T-helper 2 cell treated with Interferon-gamma antibody and Interleukin-4, amounts not matched to agents 5 μg/mL and 100 μg/mL, for 36 hours (primary cell): ENCODE measurements at regions not wholly inside any gene's neighbourhood (a gene's known extent, or its start where the extent isn't known, plus 50 kb on each side); places are given as distances from the start of the nearest gene placed in this dataset.
"Not testable (repeated sequence)": the region's sequence is repeated elsewhere in the genome, so short reads cannot be mapped to it uniquely, and the experiment has no call there.

Source experiments
- DNase-seq: peaks from one replicate; pipeline ENCODE4 v3.0.0; 2021; ENCODE audit warnings: low spot score
- H3K27ac Mint-ChIP-seq: one replicate; pipeline ENCODE4 v1.8.0; 2021; ENCODE audit warnings: mild to moderate bottlenecking, mixed read lengths
- H3K27me3 Mint-ChIP-seq: one replicate; pipeline ENCODE4 v1.8.0; 2021; ENCODE audit warnings: low read depth, mixed read lengths
- H3K36me3 Mint-ChIP-seq: one replicate; pipeline ENCODE4 v1.8.0; 2021; ENCODE audit warnings: low read depth, mixed read lengths
- H3K4me1 Mint-ChIP-seq: one replicate; pipeline ENCODE4 v1.8.0; 2021; ENCODE audit warnings: low read depth, mixed read lengths
- H3K4me3 Mint-ChIP-seq: one replicate; pipeline ENCODE4 v1.8.0; 2022; ENCODE audit warnings: mild to moderate bottlenecking, moderate library complexity, mixed read lengths
- H3K9me3 Mint-ChIP-seq: one replicate; pipeline ENCODE4 v1.8.0; 2021; ENCODE audit warnings: mixed read lengths

DNA sequence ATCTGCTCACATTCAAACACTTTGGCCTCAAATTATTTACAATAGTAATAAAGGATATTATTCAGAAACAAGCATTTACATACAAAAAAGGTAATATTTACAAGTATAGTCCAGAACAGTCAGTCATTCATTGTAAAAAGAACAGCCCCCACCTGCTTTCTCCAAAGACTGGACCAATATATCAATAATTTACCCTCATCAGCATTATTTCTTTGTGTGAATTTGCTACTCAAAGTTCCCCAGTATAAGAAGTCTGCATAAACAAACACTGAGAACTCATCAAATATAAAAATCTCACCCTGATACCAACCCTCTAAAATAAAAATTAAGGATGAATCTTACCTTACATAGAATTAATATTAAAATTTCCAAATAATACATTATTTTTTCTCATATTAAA is 267.8 kb upstream of the POU5F2 start:
- Mint-ChIP-seq H3K36me3 (peaks cover 12% of the 10 kb centered on the region), H3K4me3 (no peak overlapping the region), H3K4me1 (no peaks in the 10 kb centered on the region), H3K9me3 (peaks cover 10% of the 10 kb centered on the region), H3K27ac (no peak overlapping the region), H3K27me3 (no peaks in the 10 kb centered on the region)
- no peak for DNase-seq

DNA sequence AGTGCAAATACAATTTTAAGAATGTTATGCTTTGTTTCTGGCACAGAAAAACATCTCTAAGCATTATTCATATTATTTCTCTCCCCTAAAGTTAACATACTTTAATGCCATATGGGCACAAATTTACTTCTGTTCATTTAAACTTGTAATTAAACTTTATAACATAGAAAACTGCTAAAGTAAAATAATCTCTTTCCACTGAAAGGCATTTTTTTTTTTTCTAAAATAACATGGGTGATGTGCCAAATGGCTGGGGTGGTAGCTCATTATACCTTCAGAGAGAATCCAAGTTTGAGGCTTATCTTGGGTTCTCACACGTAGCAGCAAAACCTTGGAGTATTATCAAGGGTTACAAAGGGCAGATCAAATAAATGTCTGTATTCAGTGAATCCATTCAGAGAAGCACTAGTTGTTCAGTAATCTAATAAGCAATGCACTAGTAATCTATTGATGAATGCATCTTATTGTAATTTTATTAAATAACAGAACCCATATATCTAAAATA is 257.6 kb upstream of the POU5F2 start:
- Mint-ChIP-seq H3K36me3 (peaks cover 7% of the 10 kb centered on the region), H3K27me3 (no peaks in the 10 kb centered on the region), H3K4me3 (no peak overlapping the region), H3K4me1 (peaks cover 3% of the 10 kb centered on the region), H3K9me3 (peaks cover 18% of the 10 kb centered on the region), H3K27ac (no peak overlapping the region)
- no peak for DNase-seq

DNA sequence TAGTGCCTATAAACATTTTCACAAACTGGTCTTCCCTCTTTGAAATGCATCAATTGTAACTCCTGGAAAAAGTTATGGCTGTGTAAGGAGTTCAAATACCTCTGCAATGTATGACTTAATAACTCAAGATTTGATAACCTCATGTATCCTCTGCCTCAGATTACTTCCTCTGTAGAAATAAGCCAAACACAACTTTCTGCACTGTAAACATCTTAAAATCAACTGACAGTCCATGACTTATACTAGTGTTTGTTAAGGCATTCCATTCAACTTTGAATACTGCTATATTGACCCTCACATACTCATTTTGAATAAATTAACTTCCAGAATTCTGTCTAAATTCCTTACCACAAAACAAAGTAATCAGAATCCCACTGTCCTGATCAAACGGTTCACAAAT is 256.2 kb upstream of the POU5F2 start:
- Mint-ChIP-seq H3K9me3 (peaks cover 17% of the 10 kb centered on the region), H3K27ac (no peak overlapping the region), H3K36me3 (peaks cover 5% of the 10 kb centered on the region), H3K4me1 (peaks cover 3% of the 10 kb centered on the region), H3K27me3 (no peaks in the 10 kb centered on the region), H3K4me3 (no peak overlapping the region)
- no peak for DNase-seq

DNA sequence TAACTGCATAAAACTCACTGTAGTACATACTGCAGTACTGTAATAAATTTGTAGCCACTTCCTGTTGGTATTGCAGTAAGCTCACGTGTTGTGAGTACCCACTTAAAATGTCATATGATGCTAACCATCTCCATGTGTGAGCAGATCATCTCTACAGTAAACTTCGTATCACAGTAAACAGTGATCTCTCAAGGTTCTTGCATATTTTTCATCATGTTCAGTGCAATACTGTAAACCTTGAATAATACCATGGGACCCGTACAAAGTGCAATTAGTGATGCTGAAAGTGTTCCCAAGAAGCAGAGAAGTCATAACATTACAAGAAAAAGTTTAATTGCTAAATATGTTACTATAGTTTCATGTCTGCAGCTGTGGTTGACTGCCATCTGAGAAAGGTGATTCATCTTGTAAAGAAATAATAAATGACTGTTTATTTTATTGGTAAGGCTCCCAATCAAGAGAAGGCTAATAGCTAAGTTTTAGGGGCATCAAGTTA is 253.8 kb upstream of the POU5F2 start:
- Mint-ChIP-seq H3K4me1 (peaks cover 3% of the 10 kb centered on the region), H3K27me3 (no peaks in the 10 kb centered on the region), H3K4me3 (no peak overlapping the region), H3K36me3 (no peaks in the 10 kb centered on the region), H3K9me3 (no peaks in the 10 kb centered on the region), H3K27ac (no peak overlapping the region)
- DNase-seq = no peak

DNA sequence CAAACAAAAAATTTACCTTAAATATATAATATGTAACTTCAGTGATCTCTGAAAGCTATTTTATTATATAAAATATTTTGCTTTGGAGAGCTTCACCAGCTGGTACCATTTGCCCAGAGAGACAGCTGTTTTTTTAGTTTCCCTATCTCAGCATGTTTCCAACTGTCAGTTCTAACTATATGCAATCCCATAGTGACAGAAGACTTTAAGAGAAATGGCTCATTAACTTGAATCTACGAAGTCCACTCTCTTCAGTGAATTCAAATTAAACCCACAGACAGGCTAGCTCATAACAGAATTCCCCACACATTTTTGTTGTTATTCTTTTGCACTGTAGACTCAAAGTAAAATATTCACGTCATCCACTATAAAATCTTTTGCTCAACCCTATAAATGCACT is 251.8 kb upstream of the POU5F2 start:
- Mint-ChIP-seq H3K27ac (no peak overlapping the region), H3K27me3 (no peaks in the 10 kb centered on the region), H3K4me1 (peaks cover 3% of the 10 kb centered on the region), H3K9me3 (no peaks in the 10 kb centered on the region), H3K4me3 (no peak overlapping the region), H3K36me3 (no peaks in the 10 kb centered on the region)
- DNase-seq = no peak

DNA sequence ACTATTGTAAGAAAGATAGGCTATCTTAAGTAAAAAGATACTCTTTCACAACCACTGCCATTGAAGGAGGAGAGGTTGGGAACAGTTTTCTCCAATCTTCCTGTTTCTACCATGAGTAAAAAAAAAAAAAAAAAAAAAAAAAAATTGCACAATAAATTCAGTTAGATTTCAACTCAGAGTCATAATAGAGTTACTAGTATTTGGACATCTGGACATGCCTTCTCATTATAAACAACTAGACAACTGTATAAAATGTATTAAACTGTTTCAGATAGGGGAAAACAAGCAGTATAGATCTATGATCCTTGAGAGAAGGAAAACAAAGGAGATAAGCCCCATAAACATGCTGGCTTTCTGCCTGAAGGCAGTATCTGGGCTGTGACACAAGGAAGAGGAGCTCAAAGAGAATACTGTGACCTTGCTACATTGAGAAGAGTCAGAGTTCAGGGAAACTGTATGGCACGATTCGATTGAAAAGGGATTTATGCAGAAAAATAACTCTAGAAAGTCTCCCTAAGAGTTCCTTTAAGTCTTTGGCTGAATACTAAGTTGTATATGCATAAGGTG is 249.2 kb upstream of the POU5F2 start:
- Mint-ChIP-seq H3K9me3 (peaks cover 6% of the 10 kb centered on the region), H3K36me3 (peaks cover 3% of the 10 kb centered on the region), H3K27me3 (no peaks in the 10 kb centered on the region), H3K4me3 (no peak overlapping the region), H3K4me1 (peaks cover 3% of the 10 kb centered on the region), H3K27ac (no peak overlapping the region)
- no peak for DNase-seq

DNA sequence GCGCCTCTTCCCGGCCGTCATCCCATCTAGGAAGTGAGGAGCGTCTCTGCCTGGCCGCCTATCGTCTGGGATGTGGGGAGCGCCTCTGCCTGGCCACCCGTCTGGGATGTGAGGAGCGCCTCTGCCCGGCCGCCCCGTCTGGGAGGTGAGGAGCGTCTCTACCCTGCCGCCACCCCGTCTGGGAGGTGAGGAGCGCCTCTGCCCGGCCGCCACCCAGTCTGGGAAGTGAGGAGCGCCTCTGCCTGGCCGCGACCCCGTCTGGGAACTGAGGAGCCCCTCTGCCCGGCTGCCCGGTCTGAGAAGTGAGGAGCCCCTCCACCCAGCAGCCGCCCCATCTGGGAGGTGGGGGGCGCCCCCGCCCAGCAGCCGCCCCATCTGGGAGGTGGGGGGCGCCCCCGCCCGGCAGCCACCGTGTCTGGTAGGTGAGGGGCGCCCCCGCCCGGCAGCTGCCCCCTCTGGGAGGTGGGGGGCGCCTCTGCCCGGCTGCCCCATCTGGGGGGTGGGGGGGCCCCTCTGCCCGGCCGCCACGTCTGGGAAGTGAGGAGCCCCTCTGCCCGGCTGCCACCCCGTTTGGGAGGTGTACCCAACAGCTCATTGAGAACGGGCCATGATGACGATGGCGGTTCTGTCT is 244.7 kb upstream of the POU5F2 start:
- not testable (repeated sequence) for H3K36me3 Mint-ChIP-seq, H3K9me3 Mint-ChIP-seq, H3K27ac Mint-ChIP-seq, H3K27me3 Mint-ChIP-seq, H3K4me1 Mint-ChIP-seq, DNase-seq, H3K4me3 Mint-ChIP-seq

DNA sequence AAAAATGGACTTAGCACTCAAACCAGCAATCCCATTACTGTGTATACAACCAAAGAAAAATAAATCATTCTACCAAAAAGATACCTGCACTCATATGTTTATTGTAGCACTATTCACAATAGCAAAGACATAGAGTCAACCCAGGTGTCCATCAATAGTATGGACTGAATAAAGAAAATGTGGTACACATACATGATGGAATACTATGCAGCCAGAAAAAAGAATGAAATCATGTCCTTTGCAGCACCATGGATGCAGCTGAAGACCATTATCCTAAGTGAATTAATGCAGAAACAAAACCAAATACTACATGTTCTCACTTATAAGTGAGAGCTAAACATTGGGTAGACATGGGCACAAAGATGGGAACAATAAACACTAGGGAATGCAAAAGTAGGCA is 236.8 kb upstream of the POU5F2 start:
- H3K27me3 Mint-ChIP-seq = no peaks in the 10 kb centered on the region
- H3K4me1 Mint-ChIP-seq = no peaks in the 10 kb centered on the region
- H3K9me3 Mint-ChIP-seq = peaks cover 33% of the 10 kb centered on the region
- H3K4me3 Mint-ChIP-seq = no peak overlapping the region
- peaks cover 11% of the 10 kb centered on the region for H3K36me3 Mint-ChIP-seq
- H3K27ac Mint-ChIP-seq = no peak overlapping the region
- DNase-seq = no peak

DNA sequence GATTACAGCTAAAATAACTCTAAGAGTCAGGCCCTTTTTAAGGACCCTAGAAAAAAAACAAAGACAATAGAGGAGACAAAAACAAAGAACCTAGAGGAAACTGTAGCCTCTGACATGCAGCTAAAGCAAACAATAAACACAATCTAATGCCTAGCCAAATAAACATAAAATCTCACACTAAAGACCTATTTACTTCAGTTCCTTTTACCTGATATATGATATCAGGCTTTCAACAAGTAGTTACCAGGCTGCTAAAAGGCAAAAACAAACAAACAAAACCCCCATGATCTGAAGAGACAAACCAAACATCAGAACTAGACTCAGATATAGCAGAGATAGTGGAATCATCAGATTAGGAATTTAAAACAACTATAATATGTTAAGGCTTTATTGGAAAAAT is 226.5 kb upstream of the POU5F2 start:
- Mint-ChIP-seq H3K27me3 (no peaks in the 10 kb centered on the region), H3K4me1 (no peaks in the 10 kb centered on the region), H3K9me3 (no peaks in the 10 kb centered on the region), H3K27ac (no peak overlapping the region), H3K36me3 (no peaks in the 10 kb centered on the region), H3K4me3 (no peak overlapping the region)
- DNase-seq = no peak

DNA sequence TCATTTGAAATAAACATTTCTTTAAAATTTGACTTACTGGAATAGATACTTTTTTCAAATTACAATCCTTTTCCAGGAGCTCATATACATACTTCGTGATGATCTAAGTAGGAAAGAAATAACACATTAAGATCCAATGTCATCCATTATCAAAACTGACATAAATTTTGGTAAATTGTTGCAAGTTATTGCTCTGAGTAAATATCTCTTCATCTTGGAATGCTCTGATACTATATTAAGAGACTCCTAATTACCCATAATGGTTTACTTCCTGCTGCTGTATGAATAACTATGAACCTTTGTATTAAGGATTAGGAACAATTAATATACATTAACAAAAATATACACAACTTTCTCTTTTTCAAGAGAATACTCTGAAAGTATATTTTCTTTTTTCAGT is 223.0 kb upstream of the POU5F2 start:
- Mint-ChIP-seq H3K27me3 (no peaks in the 10 kb centered on the region), H3K9me3 (no peaks in the 10 kb centered on the region), H3K27ac (no peak overlapping the region), H3K36me3 (no peaks in the 10 kb centered on the region), H3K4me1 (no peaks in the 10 kb centered on the region), H3K4me3 (no peak overlapping the region)
- no peak for DNase-seq

DNA sequence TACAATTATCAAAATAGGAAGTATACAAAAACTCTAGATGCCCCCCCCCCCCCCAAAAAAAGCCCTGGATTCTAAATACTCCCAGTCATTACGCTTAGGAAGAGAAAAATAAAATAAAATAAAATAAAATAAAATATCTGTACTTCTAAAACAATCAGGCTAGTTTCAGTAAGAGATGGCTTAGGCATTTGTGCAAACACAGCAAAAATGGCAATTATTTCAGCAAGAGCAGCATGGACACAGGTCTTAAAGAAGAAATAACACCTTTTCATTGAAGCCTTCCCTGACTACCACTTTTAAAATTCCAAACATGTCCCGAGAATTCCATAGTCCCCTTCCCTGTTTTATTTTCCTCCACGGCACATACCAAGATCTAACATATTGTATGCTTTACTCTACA is 218.6 kb upstream of the POU5F2 start:
- H3K4me1 Mint-ChIP-seq = no peaks in the 10 kb centered on the region
- no peaks in the 10 kb centered on the region for H3K9me3 Mint-ChIP-seq
- DNase-seq = no peak
- H3K4me3 Mint-ChIP-seq = no peak overlapping the region
- H3K27ac Mint-ChIP-seq = no peak overlapping the region
- no peaks in the 10 kb centered on the region for H3K27me3 Mint-ChIP-seq
- H3K36me3 Mint-ChIP-seq = peaks cover 2% of the 10 kb centered on the region

DNA sequence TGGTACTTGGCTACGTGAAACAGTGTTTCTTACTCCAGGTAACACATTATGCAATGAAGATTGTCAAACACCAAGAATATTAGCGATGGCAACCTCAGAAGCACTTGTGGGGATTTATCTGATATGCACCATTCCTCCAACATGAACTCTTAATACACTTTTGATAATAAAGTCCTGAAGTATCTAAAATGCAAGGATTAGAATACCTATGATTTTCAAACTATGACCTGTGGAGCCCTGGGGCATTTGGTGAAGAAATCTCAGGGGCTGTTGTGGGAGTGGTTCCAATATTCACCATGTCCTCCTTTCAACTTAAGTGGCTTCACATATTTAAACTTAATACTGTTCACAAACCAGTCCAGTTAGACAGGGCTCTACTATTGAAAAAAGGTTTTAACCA is 214.6 kb upstream of the POU5F2 start:
- Mint-ChIP-seq H3K36me3 (peaks cover 5% of the 10 kb centered on the region), H3K9me3 (no peaks in the 10 kb centered on the region), H3K4me1 (no peaks in the 10 kb centered on the region), H3K27me3 (no peaks in the 10 kb centered on the region), H3K4me3 (no peak overlapping the region), H3K27ac (no peak overlapping the region)
- DNase-seq = no peak

DNA sequence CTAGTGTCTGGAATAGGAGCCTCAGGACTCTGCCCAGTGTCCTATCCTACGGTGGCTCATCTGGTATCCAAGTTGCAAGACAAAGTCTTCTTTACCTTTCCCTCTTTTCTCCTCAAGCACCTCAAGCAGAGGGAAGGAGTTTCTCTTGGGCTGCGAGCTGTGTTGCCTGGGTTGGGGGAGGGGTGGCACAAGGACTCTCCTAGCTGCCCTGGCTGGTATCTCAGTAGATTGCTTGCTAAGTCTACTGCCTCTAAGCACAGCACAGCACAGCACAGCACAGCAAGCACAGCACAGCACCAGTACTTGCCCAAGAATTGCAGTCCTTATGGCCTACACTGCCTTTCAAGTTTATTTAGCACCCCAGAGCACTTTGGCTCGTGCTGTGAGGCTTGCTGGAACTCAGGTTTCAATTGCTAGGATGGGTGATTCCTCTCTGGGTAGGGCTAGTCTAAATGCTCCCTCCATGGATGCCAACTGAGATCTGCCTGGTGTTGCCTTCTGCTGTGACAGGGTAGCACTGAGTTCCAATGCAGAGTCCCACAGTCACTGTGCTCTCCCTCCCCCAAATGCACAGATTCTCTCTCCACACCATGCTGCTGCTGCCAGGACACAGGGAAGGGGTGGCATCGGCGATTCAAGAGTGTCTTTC is 213.1 kb upstream of the POU5F2 start:
- Mint-ChIP-seq H3K27ac (no peak overlapping the region), H3K27me3 (no peaks in the 10 kb centered on the region), H3K4me1 (no peaks in the 10 kb centered on the region), H3K9me3 (peaks cover 3% of the 10 kb centered on the region), H3K4me3 (no peak overlapping the region), H3K36me3 (peaks cover 5% of the 10 kb centered on the region)
- no peak for DNase-seq

DNA sequence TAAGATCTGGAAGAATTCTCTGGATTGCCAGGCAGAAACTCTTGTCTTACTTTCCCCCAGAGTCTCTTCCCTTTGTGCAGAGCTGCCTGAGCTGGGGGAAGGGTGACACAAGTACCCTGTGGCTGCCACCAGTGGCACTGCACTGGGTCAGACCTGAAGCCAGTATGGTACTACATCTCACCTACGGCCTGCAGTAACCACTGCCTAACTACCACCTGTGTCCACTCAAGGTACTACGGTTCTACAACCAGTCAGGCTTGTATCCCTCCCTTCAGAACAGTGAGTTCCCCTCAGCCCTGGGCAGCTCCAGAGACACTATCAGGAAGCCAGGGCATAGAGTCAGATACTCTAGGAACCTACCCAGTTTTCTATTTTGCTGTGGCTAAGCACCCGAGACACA is 212.0 kb upstream of the POU5F2 start:
- H3K27me3 Mint-ChIP-seq = no peaks in the 10 kb centered on the region
- H3K36me3 Mint-ChIP-seq = peaks cover 5% of the 10 kb centered on the region

More for the DNA sequence above, 212.0 kb upstream of the POU5F2 start:
- Mint-ChIP-seq H3K4me3 (no peak overlapping the region), H3K9me3 (peaks cover 4% of the 10 kb centered on the region), H3K4me1 (no peaks in the 10 kb centered on the region), H3K27ac (no peak overlapping the region)
- DNase-seq = no peak
